Transverse colon (tissue), 4 donors: ENCODE measurements at regions not wholly inside any gene's neighbourhood (a gene's known extent, or its start where the extent isn't known, plus 50 kb on each side); places are given as distances from the start of the nearest gene placed in this dataset.

Source experiments
- DNase-seq: peaks from one replicate; pipeline ENCODE4 v3.0.0-alpha.2; 2019
- H3K27ac ChIP-seq, 4 donors: fragments of 200-600 bp; sonication (generic); 2 replicates each; pipeline ENCODE4 v1.5.1; 2016 to 2018; ENCODE audit warnings: inconsistent platforms in 4 of 4
- H3K27me3 ChIP-seq: fragments of 200-600 bp; sonication (generic); 2 replicates; pipeline ENCODE4 v1.5.1; 2017; ENCODE audit warnings: inconsistent platforms
- H3K36me3 ChIP-seq, 4 donors: fragments of 200-600 bp; sonication (generic); 2 replicates each; pipeline ENCODE4 v1.5.1; 2017 to 2019; ENCODE audit warnings: inconsistent platforms in 4 of 4
- H3K4me1 ChIP-seq, 4 donors: fragments of 200-600 bp; sonication (generic); 2 replicates each; pipeline ENCODE4 v1.5.1; 2017 to 2020; ENCODE audit warnings: inconsistent platforms in 4 of 4
- H3K4me3 ChIP-seq, 4 donors: fragments of 200-600 bp; sonication (generic); 1 replicate in 1 of 4; 2 replicates in 3 of 4; pipeline versions ENCODE4 v1.5.1 to v1.6.1; 2017 to 2019; ENCODE audit warnings: inconsistent platforms in 4 of 4
- H3K9me3 ChIP-seq, 2 donors: fragments of 200-600 bp; sonication (generic); 2 replicates each; pipeline ENCODE4 v1.5.1; 2017 to 2019; ENCODE audit warnings: inconsistent platforms in 2 of 2
- CTCF ChIP-seq, 5 experiments: fragments of 200-600 bp in 3 of 5; fragments of 450-650 bp in 2 of 5; sonication (generic) in 3 of 5; IDR thresholded peaks; 1 replicate in 2 of 5; 2 replicates in 3 of 5; pipeline ENCODE4 v1.5.1; 2016 to 2017; ENCODE audit warnings: antibody characterized with exemption in 5 of 5, inconsistent platforms in 3 of 5, mild to moderate bottlenecking in 2 of 5, moderate library complexity in 1 of 5
- EP300 ChIP-seq: sonication (generic); formaldehyde crosslinking; IDR thresholded peaks from one replicate; pipeline ENCODE4 v1.6.1; 2017; ENCODE audit warnings: antibody characterized with exemption, low read depth
- POLR2A ChIP-seq: fragments of 450-650 bp; IDR thresholded peaks from one replicate; pipeline ENCODE4 v1.6.1; 2016; ENCODE audit warnings: antibody characterized with exemption, mild to moderate bottlenecking, moderate library complexity
- POLR2AphosphoS5 ChIP-seq, 3 donors: sonication (generic); formaldehyde crosslinking; IDR thresholded peaks; one replicate each; pipeline ENCODE4 v1.6.1; 2016; ENCODE audit warnings: antibody characterized with exemption in 3 of 3
- WGBS, 2 donors: methylation state at CpG; one replicate each; pipeline ENCODE4 v1.1.5; 2018; ENCODE audit warnings: low coverage in 1 of 2; 5-methylcytosine and 5-hydroxymethylcytosine counted together
- in situ Hi-C, 4 donors: fragments of 200-750 bp; cut with MboI; loops; one replicate each; pipeline versions ENCODE4 v1.15.0 to v1.15.1; 2017; ENCODE audit warnings: low sequenced_read_pairs in 3 of 4, low pct_ligation_motif_present in 1 of 4, low pct_unique_long_range_greater_than_20kb in 1 of 4
- intact Hi-C: fragments of 100-400 bp; cut with DNase I; formaldehyde crosslinking; loops from one replicate; pipeline ENCODE4 v1.15.1; 2023; ENCODE audit warnings: low total_unique reads

GRCh38 chr14:87343652-87344051 is 649.3 kb downstream of the GALC start:
- 54 to 87% methylated on average over 3 of the region's 3 CpGs for WGBS, 2 donors
- H3K27ac ChIP-seq = no peak overlapping the region
- TF ChIP-seq POLR2A = no peak
- no peak for TF ChIP-seq POLR2AphosphoS5 (IDR thresholded peaks at IDR 0.05)
- no peak for TF ChIP-seq CTCF (IDR thresholded peaks at IDR 0.05)
- no peak for TF ChIP-seq EP300

GRCh38 chr14:87334997-87335685 is 657.8 kb downstream of the GALC start:
- H3K27me3 ChIP-seq = no peaks in the 10 kb centered on the region
- intact Hi-C loops (no loop called here), in situ Hi-C loops (no loop called here)
- H3K4me1 ChIP-seq = no peaks in the 10 kb centered on the region
- H3K27ac ChIP-seq = no peak overlapping the region
- TF ChIP-seq POLR2A (no peak), POLR2AphosphoS5 (IDR thresholded peaks at IDR 0.05) (no peak), CTCF (IDR thresholded peaks at IDR 0.05) (no peak), EP300 (no peak)
- no peak for DNase-seq
- no peaks in the 10 kb centered on the region for H3K9me3 ChIP-seq
- WGBS, 2 donors = 76 to 86% methylated on average over 2 of the region's 2 CpGs
- H3K36me3 ChIP-seq = no peaks in the 10 kb centered on the region
- H3K4me3 ChIP-seq = no peak overlapping the region

More at GRCh38 chr14:87343652-87344051, 649.3 kb downstream of the GALC start:
- in situ Hi-C loops (no loop called here), intact Hi-C loops (no loop called here)
- DNase-seq = no peak
- Histone ChIP-seq H3K27me3 (no peaks in the 10 kb centered on the region), H3K4me1 (no peaks in the 10 kb centered on the region), H3K36me3 (no peaks in the 10 kb centered on the region), H3K9me3 (no peaks in the 10 kb centered on the region), H3K4me3 (no peak overlapping the region)

- no peaks in the 10 kb centered on the region for H3K4me1 ChIP-seq
- H3K27me3 ChIP-seq = no peaks in the 10 kb centered on the region
- no peaks in the 10 kb centered on the region for H3K36me3 ChIP-seq
- in situ Hi-C loops (no loop called here), intact Hi-C loops (no loop called here)
- no peak overlapping the region for H3K27ac ChIP-seq
- no peak overlapping the region for H3K4me3 ChIP-seq
- no peak for DNase-seq
- WGBS, 2 donors = 33 to 57% methylated on average over 2 of the region's 2 CpGs
- TF ChIP-seq POLR2A = no peak
- no peak for TF ChIP-seq CTCF (IDR thresholded peaks at IDR 0.05)
- no peak for TF ChIP-seq POLR2AphosphoS5 (IDR thresholded peaks at IDR 0.05)
- no peak for TF ChIP-seq EP300
- H3K9me3 ChIP-seq = no peaks in the 10 kb centered on the region
These were observed 661.0 kb downstream of the GALC start for GRCh38 chr14:87331991-87332390.

GRCh38 chr14:87325741-87326140 is 667.2 kb downstream of the GALC start:
- intact Hi-C loops = no loop called here
- WGBS, 2 donors = 77 to 88% methylated on average over 2 of the region's 2 CpGs
- Histone ChIP-seq H3K36me3 (no peaks in the 10 kb centered on the region), H3K4me3 (no peak overlapping the region), H3K27ac (no peak overlapping the region), H3K27me3 (no peaks in the 10 kb centered on the region), H3K9me3 (no peaks in the 10 kb centered on the region), H3K4me1 (no peaks in the 10 kb centered on the region)
- TF ChIP-seq POLR2AphosphoS5 (IDR thresholded peaks at IDR 0.05) = no peak
- TF ChIP-seq CTCF (IDR thresholded peaks at IDR 0.05) = no peak
- no peak for TF ChIP-seq POLR2A
- no peak for TF ChIP-seq EP300
- in situ Hi-C loops = no loop called here
- no peak for DNase-seq
